B cell (primary cell): ENCODE measurements at regions not wholly inside any gene's neighbourhood (a gene's known extent, or its start where the extent isn't known, plus 50 kb on each side); places are given as distances from the start of the nearest gene placed in this dataset.

Experiments used
- ATAC-seq: fragments of 200-7000 bp; cut with Tn5 transposase; one replicate; pipeline ENCODE4 v1.10.0; 2021; ENCODE audit warnings: low read depth, mild to moderate bottlenecking, moderate number of reproducible peaks, moderate library complexity
- CTCF ChIA-PET: fragments of 350-600 bp; sonication (Branson Sonifier 250); formaldehyde crosslinking; loops from one replicate; lab custom pipeline; 2021; ENCODE audit warnings: antibody characterized with exemption, inconsistent platforms; lab: Charles Lee
- POLR2A ChIA-PET: fragments of 350-600 bp; sonication (Branson Sonifier 250); formaldehyde crosslinking; loops from one replicate; lab custom pipeline; 2021; ENCODE audit warnings: antibody characterized with exemption; lab: Charles Lee
- DNase-seq: peaks from one replicate; pipeline ENCODE4 v3.0.0; 2013
- H2AFZ ChIP-seq: 2 replicates; pipeline ENCODE4 v1.6.1; 2012; ENCODE audit warnings: mild to moderate bottlenecking, low read depth, low read length; ENCODE audit not compliant: insufficient read depth, poor library complexity, severe bottlenecking
- H3K27ac ChIP-seq, 2 donors: 1 replicate in 1 of 2; 2 replicates in 1 of 2; pipeline ENCODE4 v1.5.1; 2012 to 2013; ENCODE audit warnings: low read length in 2 of 2, mild to moderate bottlenecking in 2 of 2, moderate library complexity in 1 of 2
- H3K27me3 ChIP-seq, 4 experiments: fragments of 200-600 bp in 1 of 4; sonication (generic) in 1 of 4; replicated peaks in 1 of 4; 1 replicate in 2 of 4; 2 replicates in 2 of 4; pipeline versions ENCODE4 v1.6.1 to v1.7.0; 2013 to 2016; ENCODE audit warnings: low read length in 3 of 4, mild to moderate bottlenecking in 2 of 4, mixed read lengths in 1 of 4, moderate library complexity in 1 of 4; ENCODE audit not compliant: insufficient read depth in 4 of 4, control insufficient read depth in 3 of 4; ENCODE audit errors: control extremely low read depth in 1 of 4
- H3K36me3 ChIP-seq, 2 experiments: replicated peaks in 1 of 2; 1 replicate in 1 of 2; 2 replicates in 1 of 2; pipeline versions ENCODE4 v1.6.1 to v1.7.1; 2013; ENCODE audit warnings: low read length in 1 of 2; ENCODE audit not compliant: insufficient read depth in 2 of 2, control insufficient read depth in 1 of 2; ENCODE audit errors: control extremely low read depth in 1 of 2, extremely low read depth in 1 of 2
- H3K4me1 ChIP-seq, 2 donors: fragments of 200-600 bp in 1 of 2; sonication (generic) in 1 of 2; 1 replicate in 1 of 2; 2 replicates in 1 of 2; pipeline versions ENCODE4 v1.5.1 to v1.6.1; 2013 to 2017; ENCODE audit warnings: low read length in 2 of 2; ENCODE audit not compliant: control insufficient read depth in 2 of 2, insufficient read depth in 2 of 2
- H3K4me2 ChIP-seq: replicated peaks from 2 replicates; pipeline ENCODE3; 2012; ENCODE audit warnings: mild to moderate bottlenecking, low read depth, low read length; ENCODE audit not compliant: poor library complexity, severe bottlenecking
- H3K4me3 ChIP-seq, 5 experiments: fragments of 200-600 bp in 1 of 5; sonication (generic) in 1 of 5; 1 replicate in 3 of 5; 2 replicates in 2 of 5; pipeline versions ENCODE4 v1.5.1 to v1.7.0; 2011 to 2016; ENCODE audit warnings: low read length in 4 of 5, mild to moderate bottlenecking in 4 of 5, low read depth in 2 of 5, control low read depth in 1 of 5, moderate library complexity in 1 of 5; ENCODE audit not compliant: insufficient read depth in 1 of 5; ENCODE audit errors: control extremely low read depth in 1 of 5, extremely low read depth in 1 of 5
- H3K79me2 ChIP-seq: fragments of 200-600 bp; sonication (generic); one replicate; pipeline ENCODE4 v1.6.0; 2016; ENCODE audit warnings: low read length; ENCODE audit not compliant: control insufficient read depth, insufficient read depth
- H3K9ac ChIP-seq: fragments of 200-600 bp; sonication (generic); 2 replicates; pipeline ENCODE4 v1.6.1; 2017; ENCODE audit warnings: mild to moderate bottlenecking, low read length, moderate library complexity
- H3K9me3 ChIP-seq, 3 donors: one replicate each; pipeline versions ENCODE4 v1.6.1 to v1.7.1; 2013; ENCODE audit warnings: low read length in 2 of 3; ENCODE audit not compliant: control insufficient read depth in 2 of 3, insufficient read depth in 1 of 3; ENCODE audit errors: control extremely low read depth in 1 of 3
- H4K20me1 ChIP-seq: 2 replicates; pipeline ENCODE4 v1.6.0; 2012; ENCODE audit warnings: mild to moderate bottlenecking, low read length; ENCODE audit not compliant: insufficient read depth, control insufficient read depth, poor library complexity, severe bottlenecking
- H3K27ac Mint-ChIP-seq: one replicate; pipeline ENCODE4 v1.8.0; 2021; ENCODE audit warnings: mixed read lengths
- H3K27me3 Mint-ChIP-seq: one replicate; pipeline ENCODE4 v1.8.0; 2021; ENCODE audit warnings: mixed read lengths
- H3K4me1 Mint-ChIP-seq: one replicate; pipeline ENCODE4 v1.8.0; 2021; ENCODE audit warnings: mixed read lengths
- H3K4me3 Mint-ChIP-seq: one replicate; pipeline ENCODE4 v1.8.0; 2021; ENCODE audit warnings: mixed read lengths
- H3K9me3 Mint-ChIP-seq: one replicate; pipeline ENCODE4 v1.8.0; 2022; ENCODE audit warnings: mixed read lengths; ENCODE audit not compliant: insufficient read depth
- EZH2 ChIP-seq: IDR thresholded peaks from 2 replicates; pipeline ENCODE4 v1.6.1; 2012; ENCODE audit warnings: borderline replicate concordance, low read depth, mild to moderate bottlenecking, moderate library complexity, low read length; ENCODE audit not compliant: insufficient read depth, poor library complexity, severe bottlenecking
- WGBS: methylation state at CpG from one replicate; pipeline ENCODE4 v1.1.5; 2013; ENCODE audit warnings: missing lambda C conversion rate; ENCODE audit not compliant: insufficient coverage; 5-methylcytosine and 5-hydroxymethylcytosine counted together
- intact Hi-C: fragments of 100-400 bp; cut with micrococcal nuclease; formaldehyde crosslinking; loops from one replicate; pipeline ENCODE4 v1.10.0; 2022
- TF ChIP-seq, protein P1 (sequence below): fragments of 200-600 bp; IDR thresholded peaks from one replicate; pipeline ENCODE4 v1.8.0; 2022; ENCODE audit warnings: antibody characterized with exemption, mild to moderate bottlenecking

DNA sequence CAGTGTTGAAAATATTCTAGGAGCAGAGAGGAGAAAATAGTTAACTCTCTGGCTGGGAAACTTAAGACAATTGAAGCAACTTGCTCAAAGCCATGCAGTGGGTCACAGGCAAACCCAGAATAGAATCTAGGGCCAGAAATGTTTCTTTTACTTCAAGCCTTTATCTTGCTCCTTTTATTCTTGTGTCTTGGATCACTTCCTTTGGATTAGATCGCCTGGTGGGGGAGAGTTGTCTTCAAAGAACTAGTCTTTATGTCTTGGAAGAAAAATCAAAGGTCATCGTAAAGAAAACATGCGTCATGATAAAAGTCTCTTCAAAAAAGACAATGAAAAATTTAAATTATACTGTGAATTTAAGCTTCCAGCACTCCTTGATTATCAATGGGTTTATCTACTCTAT lies 493.6 kb upstream of the USP24 start:
- CTCF ChIA-PET: no interaction called here
- ATAC-seq (no peak), DNase-seq (no peak)
- POLR2A ChIA-PET: no interaction called here
- no peaks in the 10 kb centered on the region for H3K4me1 ChIP-seq
- H3K9me3 ChIP-seq: no peaks in the 10 kb centered on the region
- intact Hi-C loops: no loop called here
- H3K79me2 ChIP-seq: no peaks in the 10 kb centered on the region
- no peak overlapping the region for H3K9ac ChIP-seq
- H3K4me1 Mint-ChIP-seq: no peaks in the 10 kb centered on the region
- H3K4me2 ChIP-seq: no peak overlapping the region
- H2AFZ ChIP-seq: no peak overlapping the region
- no peak overlapping the region for H3K4me3 Mint-ChIP-seq
- TF ChIP-seq, protein P1, sequence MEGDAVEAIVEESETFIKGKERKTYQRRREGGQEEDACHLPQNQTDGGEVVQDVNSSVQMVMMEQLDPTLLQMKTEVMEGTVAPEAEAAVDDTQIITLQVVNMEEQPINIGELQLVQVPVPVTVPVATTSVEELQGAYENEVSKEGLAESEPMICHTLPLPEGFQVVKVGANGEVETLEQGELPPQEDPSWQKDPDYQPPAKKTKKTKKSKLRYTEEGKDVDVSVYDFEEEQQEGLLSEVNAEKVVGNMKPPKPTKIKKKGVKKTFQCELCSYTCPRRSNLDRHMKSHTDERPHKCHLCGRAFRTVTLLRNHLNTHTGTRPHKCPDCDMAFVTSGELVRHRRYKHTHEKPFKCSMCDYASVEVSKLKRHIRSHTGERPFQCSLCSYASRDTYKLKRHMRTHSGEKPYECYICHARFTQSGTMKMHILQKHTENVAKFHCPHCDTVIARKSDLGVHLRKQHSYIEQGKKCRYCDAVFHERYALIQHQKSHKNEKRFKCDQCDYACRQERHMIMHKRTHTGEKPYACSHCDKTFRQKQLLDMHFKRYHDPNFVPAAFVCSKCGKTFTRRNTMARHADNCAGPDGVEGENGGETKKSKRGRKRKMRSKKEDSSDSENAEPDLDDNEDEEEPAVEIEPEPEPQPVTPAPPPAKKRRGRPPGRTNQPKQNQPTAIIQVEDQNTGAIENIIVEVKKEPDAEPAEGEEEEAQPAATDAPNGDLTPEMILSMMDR: no peak
- TF ChIP-seq EZH2: no peak
- H3K27me3 ChIP-seq: no peaks in the 10 kb centered on the region
- peaks cover 9% of the 10 kb centered on the region for H3K27me3 Mint-ChIP-seq
- no peaks in the 10 kb centered on the region for H3K36me3 ChIP-seq
- H3K4me3 ChIP-seq: no peak overlapping the region
- no peaks in the 10 kb centered on the region for H3K9me3 Mint-ChIP-seq
- no CpG with 5 or more reads among the region's 3 CpGs for WGBS
- no peaks in the 10 kb centered on the region for H4K20me1 ChIP-seq
- no peak overlapping the region for H3K27ac ChIP-seq
- H3K27ac Mint-ChIP-seq: no peak overlapping the region

DNA sequence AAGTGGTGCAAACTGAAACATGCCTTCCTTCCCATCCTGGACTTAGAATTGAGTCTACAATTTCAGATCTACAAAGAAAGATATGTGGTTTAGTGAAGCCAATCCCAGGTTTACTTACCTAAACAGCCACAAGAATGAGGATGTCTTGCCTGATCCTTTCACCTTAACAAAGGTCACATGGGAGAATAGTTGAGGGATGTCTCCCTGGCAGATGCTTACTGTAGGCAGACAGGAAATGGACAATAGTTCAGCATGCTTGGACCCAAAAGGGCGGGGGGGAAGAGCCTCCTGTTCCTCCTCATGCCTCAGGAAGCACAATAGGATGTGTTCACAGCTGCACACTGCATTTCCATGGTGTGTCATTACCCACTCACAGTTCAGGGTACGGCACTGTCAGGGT lies 492.7 kb upstream of the USP24 start:
- H3K27me3 Mint-ChIP-seq: peaks cover 6% of the 10 kb centered on the region
- no peaks in the 10 kb centered on the region for H3K4me1 Mint-ChIP-seq
- no peak for ATAC-seq

More for the DNA sequence above, 492.7 kb upstream of the USP24 start:
- Histone ChIP-seq H3K27ac (no peak overlapping the region), H3K36me3 (no peaks in the 10 kb centered on the region), H4K20me1 (no peaks in the 10 kb centered on the region), H3K4me3 (no peak overlapping the region), H3K27me3 (no peaks in the 10 kb centered on the region), H3K9ac (no peak overlapping the region), H3K9me3 (no peaks in the 10 kb centered on the region), H3K4me2 (no peak overlapping the region), H2AFZ (no peak overlapping the region), H3K79me2 (no peaks in the 10 kb centered on the region), H3K4me1 (no peaks in the 10 kb centered on the region)
- CTCF ChIA-PET: no interaction called here
- Mint-ChIP-seq H3K9me3 (no peaks in the 10 kb centered on the region), H3K27ac (no peak overlapping the region), H3K4me3 (no peak overlapping the region)
- POLR2A ChIA-PET: no interaction called here
- no peak for TF ChIP-seq EZH2
- TF ChIP-seq, protein P1: no peak
- intact Hi-C loops: no loop called here
- DNase-seq: no peak
- WGBS: 78% methylated on average over 1 of the region's 2 CpGs
